WI38 (cell line): ENCODE measurements at regions not wholly inside any gene's neighbourhood (a gene's known extent, or its start where the extent isn't known, plus 50 kb on each side); places are given as distances from the start of the nearest gene placed in this dataset.

Experiments
- H3K4me3 ChIP-seq: 2 replicates; pipeline ENCODE4 v1.5.1; 2011; ENCODE audit warnings: low read depth, mild to moderate bottlenecking, control low read depth, low read length
- CTCF ChIP-seq: IDR thresholded peaks from 2 replicates; pipeline ENCODE4 v1.5.1; 2012; ENCODE audit warnings: low read depth, mild to moderate bottlenecking, control low read depth, low read length

- no peak overlapping the region for H3K4me3 ChIP-seq
- TF ChIP-seq CTCF = no peak
Observed at GRCh38 chr2:100658017-100658416, 95.2 kb downstream of the PDCL3 start.

GRCh38 chr2:100660851-100661584, 98.2 kb downstream of the PDCL3 start:
- no peak overlapping the region for H3K4me3 ChIP-seq
- TF ChIP-seq CTCF = no peak

GRCh38 chr2:100662866-100663265, 100.1 kb downstream of the PDCL3 start:
- TF ChIP-seq CTCF = no peak
- H3K4me3 ChIP-seq = no peak overlapping the region

GRCh38 chr2:100664021-100664755, 101.4 kb downstream of the PDCL3 start:
- no peak for TF ChIP-seq CTCF
- no peak overlapping the region for H3K4me3 ChIP-seq

GRCh38 chr2:100664756-100665101, 101.9 kb downstream of the PDCL3 start:
- TF ChIP-seq CTCF = no peak
- H3K4me3 ChIP-seq = no peak overlapping the region

GRCh38 chr2:100666996-100667395, 104.2 kb downstream of the PDCL3 start:
- H3K4me3 ChIP-seq = no peak overlapping the region
- TF ChIP-seq CTCF = no peak

- no peak for TF ChIP-seq CTCF
- H3K4me3 ChIP-seq = no peak overlapping the region
Observed at GRCh38 chr2:100667801-100668200, 105.0 kb downstream of the PDCL3 start.
